Muscle of back (tissue), 3 donors: ENCODE measurements at regions not wholly inside any gene's neighbourhood (a gene's known extent, or its start where the extent isn't known, plus 50 kb on each side); places are given as distances from the start of the nearest gene placed in this dataset.
A peak's percentile ranks its signal among the peaks of the same experiment; 100 is the strongest.

Source experiments
- DNase-seq, 3 donors: peaks; one replicate each; pipeline versions ENCODE4 v3.0.0 to v3.0.0-alpha.2; 2013

GRCh38 chr3:73753985-73754384 is 129.2 kb upstream of the PDZRN3 start:
- DNase-seq = no peak

DNA sequence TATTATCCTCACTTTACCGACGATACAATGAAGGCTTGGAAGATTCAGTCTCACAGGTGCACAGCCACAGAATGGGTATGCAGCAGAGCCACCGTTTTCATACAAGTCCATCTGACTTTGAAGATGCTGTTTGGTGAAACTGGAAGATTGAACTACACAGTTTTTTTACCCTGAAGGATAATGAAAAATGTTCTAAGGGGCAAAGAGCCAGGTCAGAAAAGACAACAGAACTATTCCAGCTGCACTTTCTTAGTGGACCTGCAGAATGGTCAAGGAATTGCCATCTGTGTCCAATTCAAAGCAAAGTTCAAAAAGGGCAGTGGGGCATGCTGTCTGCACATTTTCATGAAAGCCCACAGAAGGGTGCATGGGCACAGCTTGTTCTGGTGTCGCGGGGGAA is 127.6 kb upstream of the PDZRN3 start:
- peak in 1 of 3 donors; percentile 53 for DNase-seq

GRCh38 chr3:73746623-73747022 is 121.9 kb upstream of the PDZRN3 start:
- DNase-seq = peak in 2 of 3 donors; percentile 58 to 92

DNA sequence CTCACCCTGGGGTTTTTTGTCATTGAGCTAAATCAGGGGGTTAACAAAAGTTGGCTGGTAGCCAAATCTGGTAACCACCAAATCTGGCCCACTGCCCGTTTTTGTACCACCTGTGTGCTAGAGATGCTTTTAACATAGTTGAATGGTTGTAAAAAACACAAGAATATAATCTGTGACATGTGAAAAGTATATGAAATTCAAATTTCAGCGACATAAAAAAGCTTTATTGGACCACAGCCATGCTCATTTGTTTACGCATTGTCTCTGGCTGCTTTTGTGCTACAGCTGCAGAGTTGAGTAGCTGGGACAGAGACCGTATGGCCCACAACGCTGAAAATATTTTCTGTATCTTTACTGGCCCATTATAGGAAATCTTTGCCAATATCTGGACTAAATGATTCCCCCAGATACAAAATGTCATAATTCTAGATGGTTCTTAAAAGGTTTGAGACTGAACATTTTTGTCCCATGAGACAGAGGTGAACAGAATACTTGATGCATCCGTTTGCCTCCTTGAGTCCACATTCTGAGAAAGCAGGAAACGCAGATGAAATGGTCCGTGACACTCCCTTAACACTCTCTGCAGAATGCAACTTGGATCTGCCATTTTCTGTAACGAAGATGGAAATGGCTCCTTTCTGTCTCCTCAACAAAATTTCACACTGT is 120.9 kb upstream of the PDZRN3 start:
- DNase-seq = peak; percentile 84 to 95 (median 85)

DNA sequence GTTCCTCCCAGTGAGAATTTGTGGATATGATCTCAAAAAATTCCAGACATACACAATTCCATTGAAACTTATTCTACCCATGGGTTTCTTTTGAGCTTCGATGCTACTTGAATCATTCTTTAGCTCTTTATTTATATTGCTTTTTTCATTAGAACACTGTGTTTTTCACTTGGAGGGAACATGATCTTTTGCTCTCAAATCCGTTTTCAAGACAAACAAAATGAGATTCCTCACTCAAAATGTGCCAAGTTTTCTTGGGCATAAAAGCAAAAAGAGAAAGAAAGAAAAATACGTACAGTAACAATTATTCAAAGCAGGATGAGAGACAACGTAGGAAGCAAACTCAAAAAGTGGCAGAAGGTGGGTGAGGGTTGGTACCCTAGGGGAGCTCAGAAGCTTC is 118.8 kb upstream of the PDZRN3 start:
- DNase-seq = no peak

DNA sequence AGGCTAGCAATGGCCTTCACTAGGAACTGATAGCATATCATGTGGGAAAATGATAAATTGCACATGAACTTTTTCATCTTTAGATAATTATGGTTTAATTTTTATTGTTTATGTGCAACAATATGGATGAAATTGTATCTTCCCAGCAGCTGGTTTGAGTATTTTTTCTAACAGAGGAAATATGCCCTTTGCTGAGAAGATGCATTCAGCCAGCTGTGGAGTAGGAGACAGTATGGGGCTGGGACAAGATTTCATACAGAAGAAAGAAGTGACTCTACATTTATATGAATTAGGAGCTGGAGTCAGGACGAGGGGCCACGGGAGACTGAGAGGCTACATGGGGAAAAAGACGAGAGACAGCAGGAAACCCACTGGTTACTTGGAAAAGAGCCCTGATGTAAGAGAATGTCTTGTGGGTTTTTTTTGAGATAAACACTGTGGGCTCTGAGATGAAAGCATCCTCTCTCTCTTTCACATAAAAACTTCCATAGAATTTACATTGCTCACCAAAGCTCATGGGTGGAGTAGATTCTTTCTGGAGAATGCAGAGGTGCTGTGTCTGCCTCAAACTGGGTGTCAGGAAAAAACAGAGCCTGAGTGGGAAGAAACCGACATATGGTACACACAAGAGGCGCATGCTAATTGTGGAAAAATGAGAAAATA is 115.2 kb upstream of the PDZRN3 start:
- DNase-seq = no peak

DNA sequence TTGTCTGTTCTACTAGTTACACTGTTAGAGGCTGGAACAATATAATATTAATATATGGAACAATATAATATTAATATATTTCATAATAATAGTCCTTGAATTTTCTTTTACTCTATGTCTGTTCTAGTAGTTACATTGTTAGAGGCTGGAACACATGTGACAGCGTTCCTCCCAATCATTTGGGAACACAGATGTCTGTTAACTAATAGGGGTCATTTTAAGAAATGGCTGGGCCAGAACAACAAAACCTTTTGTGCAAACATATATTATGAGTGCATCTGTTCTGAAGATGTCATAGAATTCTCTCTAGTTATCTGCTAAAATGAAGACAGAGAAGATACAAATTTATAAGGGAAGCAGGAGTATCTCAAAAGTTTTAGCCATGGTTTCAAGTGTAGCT is 114.0 kb upstream of the PDZRN3 start:
- peak in 2 of 3 donors; percentile 49 to 71 for DNase-seq

- peak in 1 of 3 donors; percentile 51 for DNase-seq
These were observed 109.7 kb upstream of the PDZRN3 start for GRCh38 chr3:73734211-73735089.

DNA sequence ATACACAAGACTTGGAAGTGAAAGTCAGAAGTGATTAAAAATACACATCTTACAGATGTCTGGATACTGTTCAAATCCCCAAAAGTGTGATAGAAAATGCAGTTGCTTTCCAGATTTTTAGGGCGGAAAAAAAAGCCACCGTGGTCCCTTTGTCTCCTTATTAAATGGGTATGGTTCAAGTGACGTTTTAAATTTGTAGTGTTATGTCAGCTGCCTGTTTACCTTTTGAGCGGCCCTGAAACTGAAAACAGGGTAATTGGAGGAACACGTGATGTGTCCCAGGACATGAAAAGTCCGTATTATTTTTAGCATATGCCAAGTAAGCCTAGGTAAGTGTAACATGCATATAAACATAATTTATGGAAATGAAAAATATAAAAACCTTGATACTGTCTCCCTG is 109.0 kb upstream of the PDZRN3 start:
- peak in 2 of 3 donors; percentile 42 to 68 for DNase-seq

DNA sequence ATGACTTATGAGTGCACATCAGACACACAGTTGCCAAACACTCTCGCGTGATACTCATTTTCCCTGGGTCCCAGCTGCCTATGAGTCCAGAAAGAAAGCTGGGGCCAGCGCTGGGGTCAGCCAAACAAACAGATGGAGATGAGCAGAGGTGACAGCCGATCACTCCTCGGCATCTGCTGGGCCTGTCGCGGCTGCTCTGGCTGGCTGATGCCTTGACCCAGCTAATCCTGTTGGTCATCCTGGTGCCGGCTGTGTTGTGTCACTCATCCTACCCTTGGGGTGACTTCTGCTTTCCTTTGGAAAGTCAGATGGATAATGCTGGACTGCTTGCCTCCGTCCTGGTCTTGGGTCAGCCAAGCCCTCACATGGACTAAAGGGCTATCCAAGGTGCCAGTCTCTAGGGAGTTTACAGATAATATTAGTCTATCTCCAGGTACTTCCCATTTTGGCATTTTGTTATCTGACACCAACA is 105.3 kb upstream of the PDZRN3 start:
- peak; percentile 69 to 84 (median 77) for DNase-seq

DNA sequence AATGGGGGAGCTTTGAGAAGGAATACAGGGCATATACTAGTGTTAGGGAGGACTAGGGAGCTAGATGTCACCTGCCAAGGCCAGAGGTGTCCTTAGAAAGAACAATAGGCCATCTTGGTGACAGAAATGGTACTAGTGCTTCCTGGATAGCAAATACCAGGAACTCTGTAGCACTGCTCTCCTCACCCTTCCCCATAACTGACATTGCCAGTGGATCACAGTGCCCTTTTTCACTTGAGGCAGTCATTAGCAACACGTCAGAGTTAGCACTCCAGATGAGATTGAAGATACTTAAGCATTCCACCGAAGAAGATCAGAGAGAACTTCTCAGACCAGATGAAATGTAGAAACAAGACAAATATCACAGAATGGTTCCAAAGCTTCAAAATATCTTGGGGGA is 103.1 kb upstream of the PDZRN3 start:
- no peak for DNase-seq

GRCh38 chr3:73727117-73727821 is 102.5 kb upstream of the PDZRN3 start:
- peak in 2 of 3 donors; percentile 81 to 85 for DNase-seq

GRCh38 chr3:73723596-73723995 is 98.9 kb upstream of the PDZRN3 start:
- DNase-seq = no peak

GRCh38 chr3:73719861-73720260 is 95.1 kb upstream of the PDZRN3 start:
- peak; percentile 24 to 68 (median 33) for DNase-seq

DNA sequence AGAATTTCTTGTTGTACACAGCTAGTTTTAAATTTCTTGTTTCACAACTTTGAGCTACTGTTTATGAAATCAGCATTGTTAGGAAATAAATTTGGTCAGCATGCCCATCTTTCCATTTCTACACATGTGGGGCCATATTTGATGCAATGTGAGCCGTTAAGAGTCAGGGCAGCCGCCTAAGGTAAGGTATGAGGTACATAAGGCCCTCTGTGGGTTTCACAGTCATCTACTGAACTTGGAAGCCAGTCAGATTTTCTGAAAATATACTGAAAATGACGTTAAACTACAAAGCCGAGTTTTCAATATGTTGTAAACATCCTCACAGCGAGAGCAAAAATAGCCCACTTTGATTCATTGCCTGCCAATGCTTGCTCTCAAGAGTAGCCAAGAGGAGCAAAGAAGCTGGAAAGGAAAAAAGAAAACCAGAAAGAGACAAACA is 94.7 kb upstream of the PDZRN3 start:
- DNase-seq = peak; percentile 47 to 77 (median 55)

- peak in 1 of 3 donors; percentile 40 for DNase-seq
These were observed 93.8 kb upstream of the PDZRN3 start for GRCh38 chr3:73718326-73719110.

GRCh38 chr3:73716418-73716817 is 91.7 kb upstream of the PDZRN3 start:
- no peak for DNase-seq

- no peak for DNase-seq
These were observed 85.6 kb upstream of the PDZRN3 start for GRCh38 chr3:73710340-73710739.

- DNase-seq = no peak
These were observed 85.0 kb upstream of the PDZRN3 start for GRCh38 chr3:73709712-73710111.

DNA sequence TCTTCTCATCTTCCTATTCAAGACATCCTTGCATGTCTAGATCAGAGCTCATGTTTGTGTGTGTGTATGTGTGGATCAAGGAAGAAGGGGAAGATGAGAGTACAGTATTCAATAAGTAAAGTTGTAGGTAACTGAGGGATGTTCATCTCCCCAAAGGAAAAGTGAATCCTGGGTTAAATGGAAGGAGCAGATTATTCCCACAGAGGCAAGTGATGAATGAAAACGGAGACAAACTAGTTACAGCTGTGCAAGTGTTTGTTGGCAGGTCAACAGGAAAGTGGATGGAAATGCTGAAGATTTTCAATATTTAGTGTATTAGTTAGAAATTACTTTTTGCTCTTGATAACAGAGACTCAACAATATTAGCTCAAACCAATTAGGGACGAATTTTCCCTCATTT is 84.2 kb upstream of the PDZRN3 start:
- peak in 1 of 3 donors; percentile 69 for DNase-seq

GRCh38 chr3:73707772-73708171 is 83.0 kb upstream of the PDZRN3 start:
- no peak for DNase-seq
